Adrenal gland (tissue), 5 donors: ENCODE measurements at regions not wholly inside any gene's neighbourhood (a gene's known extent, or its start where the extent isn't known, plus 50 kb on each side); places are given as distances from the start of the nearest gene placed in this dataset.

Experiments
- CTCF ChIP-seq, 6 experiments: fragments of 450-650 bp in 4 of 6; fragments of 200-600 bp in 2 of 6; sonication (generic) in 1 of 6; IDR thresholded peaks; 1 replicate in 5 of 6; 2 replicates in 1 of 6; pipeline versions ENCODE4 v1.5.1 to v1.8.0; 2016 to 2021; ENCODE audit warnings: antibody characterized with exemption in 6 of 6, mild to moderate bottlenecking in 2 of 6, moderate library complexity in 1 of 6
- POLR2A ChIP-seq, 2 donors: fragments of 450-650 bp; IDR thresholded peaks; one replicate each; pipeline ENCODE4 v1.6.1; 2017; ENCODE audit warnings: antibody characterized with exemption in 2 of 2, mild to moderate bottlenecking in 2 of 2, moderate library complexity in 1 of 2
- donor health status: DM: no; HTN: no; CAD: no.

- no peak for TF ChIP-seq CTCF (IDR thresholded peaks at IDR 0.05)
- no peak for TF ChIP-seq POLR2A (IDR thresholded peaks at IDR 0.05)
Measured at GRCh38 chr10:80917636-80918035, 379.9 kb downstream of the SH2D4B start.
